ENCODE measurements at regions not wholly inside any gene's neighbourhood (a gene's known extent, or its start where the extent isn't known, plus 50 kb on each side); places are given as distances from the start of the nearest gene placed in this dataset.

DNA sequence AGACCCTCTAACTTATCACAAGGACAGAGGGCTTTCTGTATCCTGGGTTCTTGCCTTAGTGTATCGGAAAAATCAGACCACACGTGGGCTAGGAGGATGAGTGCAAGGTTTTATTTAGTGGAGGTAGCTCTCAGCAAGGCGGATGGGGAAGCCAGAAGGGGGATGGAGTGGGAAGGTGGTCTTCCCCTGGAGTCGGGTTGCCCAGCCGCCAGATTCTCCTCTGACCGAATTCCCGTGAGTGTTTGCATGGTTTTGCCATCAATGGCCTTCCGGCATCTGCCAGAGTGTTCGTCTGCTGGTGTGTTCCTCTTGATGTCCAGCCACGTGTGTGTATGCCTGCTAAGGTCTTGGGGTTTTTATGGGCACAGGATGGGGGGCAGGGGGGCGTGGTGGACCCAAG is 1335.1 kb upstream of the SPRY2 start:
- Histone ChIP-seq H3K9me3 (ENCODE audit: low read length) (peaks cover 5% of the 10 kb centered on the region), H3K79me2 (replicated peaks; ENCODE audit: insufficient read depth, low read length) (no peaks in the 10 kb centered on the region), H3K9ac (ENCODE audit: low read length) (no peak overlapping the region), H3K4me3 (ENCODE audit: low read length) (no peak overlapping the region), H2AFZ (ENCODE audit: low read depth, low read length) (no peak overlapping the region), H3K4me2 (ENCODE audit: low read length) (no peak overlapping the region), H4K20me1 (ENCODE audit: insufficient read depth) (no peaks in the 10 kb centered on the region), H3K27me3 (ENCODE audit: insufficient read depth, low read depth, low read length) (no peaks in the 10 kb centered on the region), H3K27ac (ENCODE audit: low read length) (no peak overlapping the region), H3K9me2 (ENCODE audit: insufficient read depth, low read length) (no peaks in the 10 kb centered on the region), H3K36me3 (ENCODE audit: insufficient read depth, low read length) (no peaks in the 10 kb centered on the region), H3F3A (ENCODE audit: insufficient read depth, low read length, poor library complexity, severe bottlenecking) (no peaks in the 10 kb centered on the region)
- TF ChIP-seq, protein P1, sequence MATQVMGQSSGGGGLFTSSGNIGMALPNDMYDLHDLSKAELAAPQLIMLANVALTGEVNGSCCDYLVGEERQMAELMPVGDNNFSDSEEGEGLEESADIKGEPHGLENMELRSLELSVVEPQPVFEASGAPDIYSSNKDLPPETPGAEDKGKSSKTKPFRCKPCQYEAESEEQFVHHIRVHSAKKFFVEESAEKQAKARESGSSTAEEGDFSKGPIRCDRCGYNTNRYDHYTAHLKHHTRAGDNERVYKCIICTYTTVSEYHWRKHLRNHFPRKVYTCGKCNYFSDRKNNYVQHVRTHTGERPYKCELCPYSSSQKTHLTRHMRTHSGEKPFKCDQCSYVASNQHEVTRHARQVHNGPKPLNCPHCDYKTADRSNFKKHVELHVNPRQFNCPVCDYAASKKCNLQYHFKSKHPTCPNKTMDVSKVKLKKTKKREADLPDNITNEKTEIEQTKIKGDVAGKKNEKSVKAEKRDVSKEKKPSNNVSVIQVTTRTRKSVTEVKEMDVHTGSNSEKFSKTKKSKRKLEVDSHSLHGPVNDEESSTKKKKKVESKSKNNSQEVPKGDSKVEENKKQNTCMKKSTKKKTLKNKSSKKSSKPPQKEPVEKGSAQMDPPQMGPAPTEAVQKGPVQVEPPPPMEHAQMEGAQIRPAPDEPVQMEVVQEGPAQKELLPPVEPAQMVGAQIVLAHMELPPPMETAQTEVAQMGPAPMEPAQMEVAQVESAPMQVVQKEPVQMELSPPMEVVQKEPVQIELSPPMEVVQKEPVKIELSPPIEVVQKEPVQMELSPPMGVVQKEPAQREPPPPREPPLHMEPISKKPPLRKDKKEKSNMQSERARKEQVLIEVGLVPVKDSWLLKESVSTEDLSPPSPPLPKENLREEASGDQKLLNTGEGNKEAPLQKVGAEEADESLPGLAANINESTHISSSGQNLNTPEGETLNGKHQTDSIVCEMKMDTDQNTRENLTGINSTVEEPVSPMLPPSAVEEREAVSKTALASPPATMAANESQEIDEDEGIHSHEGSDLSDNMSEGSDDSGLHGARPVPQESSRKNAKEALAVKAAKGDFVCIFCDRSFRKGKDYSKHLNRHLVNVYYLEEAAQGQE (IDR thresholded peaks at IDR 0.05; ENCODE audit: borderline replicate concordance): no peak

DNA sequence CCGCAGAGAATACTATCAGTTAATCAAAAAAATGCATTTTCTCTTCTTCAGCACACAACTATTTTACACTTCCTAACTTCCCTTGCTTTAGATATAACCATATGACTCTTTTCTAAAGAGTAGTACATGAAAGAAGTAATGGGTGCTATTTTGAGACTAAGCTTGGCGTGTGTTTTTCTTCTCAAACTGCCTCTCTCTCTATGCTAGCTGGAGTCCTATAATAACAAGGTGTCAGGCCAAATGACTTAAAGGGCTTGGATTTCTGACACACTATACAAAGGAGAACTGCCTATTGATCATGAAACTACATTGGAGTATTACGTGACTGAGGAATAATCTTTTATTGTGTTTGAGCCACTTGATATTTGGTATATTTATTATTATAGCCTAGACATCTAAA is 1330.1 kb upstream of the SPRY2 start:
- Histone ChIP-seq H4K20me1 (ENCODE audit: insufficient read depth) (no peaks in the 10 kb centered on the region), H3K27ac (ENCODE audit: low read length) (peak overlapping the region; percentile 30), H3K9me3 (ENCODE audit: low read length) (no peaks in the 10 kb centered on the region), H3F3A (ENCODE audit: insufficient read depth, low read length, poor library complexity, severe bottlenecking) (no peaks in the 10 kb centered on the region), H3K9me2 (ENCODE audit: insufficient read depth, low read length) (no peaks in the 10 kb centered on the region), H2AFZ (ENCODE audit: low read depth, low read length) (no peak overlapping the region), H3K36me3 (ENCODE audit: insufficient read depth, low read length) (no peaks in the 10 kb centered on the region), H3K9ac (ENCODE audit: low read length) (no peak overlapping the region), H3K27me3 (ENCODE audit: insufficient read depth, low read depth, low read length) (no peaks in the 10 kb centered on the region), H3K79me2 (replicated peaks; ENCODE audit: insufficient read depth, low read length) (no peaks in the 10 kb centered on the region), H3K4me3 (ENCODE audit: low read length) (no peak overlapping the region), H3K4me2 (ENCODE audit: low read length) (no peak overlapping the region)
- peak; percentile 92 for TF ChIP-seq EP300 (conservative IDR thresholded peaks at IDR 0.05; ENCODE audit: poor library complexity, severe bottlenecking)
- TF ChIP-seq, protein P1 (IDR thresholded peaks at IDR 0.05; ENCODE audit: borderline replicate concordance): peak; percentile 31
- TF ChIP-seq RAD21 (conservative IDR thresholded peaks at IDR 0.05): peak; percentile 8
- no peak for TF ChIP-seq TAF1 (IDR thresholded peaks at IDR 0.05; ENCODE audit: low read depth)
- TF ChIP-seq POLR2AphosphoS5 (IDR thresholded peaks at IDR 0.05): peak; percentile 92
- TF ChIP-seq EZH2 (IDR thresholded peaks at IDR 0.05; ENCODE audit: borderline replicate concordance, insufficient read depth, low read length, poor library complexity, severe bottlenecking): no peak

DNA sequence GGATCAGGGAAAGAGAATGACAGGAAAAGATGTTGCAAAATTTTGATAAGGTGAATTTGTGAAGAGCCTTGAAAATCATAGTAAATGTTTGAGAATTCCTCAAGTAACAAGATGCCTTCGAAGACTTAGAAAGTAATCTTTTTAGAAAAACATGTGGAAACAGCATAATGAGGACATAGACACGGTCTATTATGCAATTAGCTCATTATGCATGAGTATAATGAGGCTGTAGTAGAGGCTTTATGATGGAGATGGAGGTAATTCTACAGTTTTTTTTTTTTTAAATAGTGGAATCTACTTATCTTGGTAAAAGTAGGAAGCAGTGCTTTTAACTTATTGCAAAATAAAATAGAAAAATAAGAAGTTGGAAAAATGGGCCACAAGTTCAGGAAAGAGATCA is 1329.1 kb upstream of the SPRY2 start:
- H3F3A ChIP-seq (ENCODE audit: insufficient read depth, low read length, poor library complexity, severe bottlenecking): no peaks in the 10 kb centered on the region
- H3K9me2 ChIP-seq (ENCODE audit: insufficient read depth, low read length): no peaks in the 10 kb centered on the region
- no peak overlapping the region for H3K9ac ChIP-seq (ENCODE audit: low read length)
- H3K27me3 ChIP-seq (ENCODE audit: insufficient read depth, low read depth, low read length): no peaks in the 10 kb centered on the region
- H3K4me2 ChIP-seq (ENCODE audit: low read length): no peak overlapping the region
- H3K4me3 ChIP-seq (ENCODE audit: low read length): no peak overlapping the region
- H4K20me1 ChIP-seq (ENCODE audit: insufficient read depth): no peaks in the 10 kb centered on the region
- no peak overlapping the region for H3K27ac ChIP-seq (ENCODE audit: low read length)
- no peaks in the 10 kb centered on the region for H3K9me3 ChIP-seq (ENCODE audit: low read length)
- H3K36me3 ChIP-seq (ENCODE audit: insufficient read depth, low read length): no peaks in the 10 kb centered on the region
- no peak for TF ChIP-seq MXI1 (conservative IDR thresholded peaks at IDR 0.05; ENCODE audit: poor library complexity, severe bottlenecking)
- TF ChIP-seq, protein P1 (IDR thresholded peaks at IDR 0.05; ENCODE audit: borderline replicate concordance): no peak
- TF ChIP-seq RAD21 (conservative IDR thresholded peaks at IDR 0.05): no peak
- no peak for TF ChIP-seq TAF1 (IDR thresholded peaks at IDR 0.05; ENCODE audit: low read depth)
- TF ChIP-seq, protein P2, sequence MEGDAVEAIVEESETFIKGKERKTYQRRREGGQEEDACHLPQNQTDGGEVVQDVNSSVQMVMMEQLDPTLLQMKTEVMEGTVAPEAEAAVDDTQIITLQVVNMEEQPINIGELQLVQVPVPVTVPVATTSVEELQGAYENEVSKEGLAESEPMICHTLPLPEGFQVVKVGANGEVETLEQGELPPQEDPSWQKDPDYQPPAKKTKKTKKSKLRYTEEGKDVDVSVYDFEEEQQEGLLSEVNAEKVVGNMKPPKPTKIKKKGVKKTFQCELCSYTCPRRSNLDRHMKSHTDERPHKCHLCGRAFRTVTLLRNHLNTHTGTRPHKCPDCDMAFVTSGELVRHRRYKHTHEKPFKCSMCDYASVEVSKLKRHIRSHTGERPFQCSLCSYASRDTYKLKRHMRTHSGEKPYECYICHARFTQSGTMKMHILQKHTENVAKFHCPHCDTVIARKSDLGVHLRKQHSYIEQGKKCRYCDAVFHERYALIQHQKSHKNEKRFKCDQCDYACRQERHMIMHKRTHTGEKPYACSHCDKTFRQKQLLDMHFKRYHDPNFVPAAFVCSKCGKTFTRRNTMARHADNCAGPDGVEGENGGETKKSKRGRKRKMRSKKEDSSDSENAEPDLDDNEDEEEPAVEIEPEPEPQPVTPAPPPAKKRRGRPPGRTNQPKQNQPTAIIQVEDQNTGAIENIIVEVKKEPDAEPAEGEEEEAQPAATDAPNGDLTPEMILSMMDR (IDR thresholded peaks at IDR 0.05; ENCODE audit: poor library complexity, severe bottlenecking): no peak
- no peak for TF ChIP-seq SMC3 (conservative IDR thresholded peaks at IDR 0.05; ENCODE audit: poor library complexity)
- no peak for TF ChIP-seq EP300 (conservative IDR thresholded peaks at IDR 0.05; ENCODE audit: poor library complexity, severe bottlenecking)
- no peak for TF ChIP-seq POLR2AphosphoS5 (IDR thresholded peaks at IDR 0.05)
- TF ChIP-seq EZH2 (IDR thresholded peaks at IDR 0.05; ENCODE audit: borderline replicate concordance, insufficient read depth, low read length, poor library complexity, severe bottlenecking): no peak
- H2AFZ ChIP-seq (ENCODE audit: low read depth, low read length): no peak overlapping the region
- no peaks in the 10 kb centered on the region for H3K79me2 ChIP-seq (replicated peaks; ENCODE audit: insufficient read depth, low read length)
